K562 (cell line): ENCODE measurements at regions not wholly inside any gene's neighbourhood (a gene's known extent, or its start where the extent isn't known, plus 50 kb on each side); places are given as distances from the start of the nearest gene placed in this dataset.

Experiments used
- ATAC-seq: fragments of 200-7000 bp; cut with Tn5 transposase; 3 replicates; pipeline ENCODE4 v1.9.1; 2020; ENCODE audit warnings: moderate library complexity
- BruUV-seq: library from RNA; stranded (reverse); fragments of 400-500 nt; replicated peaks from 2 replicates; lab custom pipeline; 2021; lab: Mats Ljungman, UMichigan
- CTCF ChIA-PET: fragments of 300-600 bp; formaldehyde crosslinking; extraction: SDS; loops from one replicate; lab custom pipeline; 2021; ENCODE audit warnings: low intra/inter-chr PET ratio; lab: Yijun Ruan, JAX
- POLR2A ChIA-PET: fragments of 300-600, 350-650 bp; sonication (Branson Sonifier 250); formaldehyde crosslinking; extraction: SDS; loops from one replicate; lab custom pipeline; 2021; ENCODE audit warnings: antibody characterized with exemption, inconsistent platforms; lab: Yijun Ruan, JAX
- DNase-seq, 4 experiments: peaks; one replicate each; pipeline versions ENCODE4 v3.0.0 to v3.0.0-alpha.2; 2011 to 2018; ENCODE audit warnings: low spot score in 3 of 4, mixed read lengths in 3 of 4; ENCODE audit errors: extremely low read depth in 1 of 4
- FAIRE-seq: peaks from 2 replicates; lab custom pipeline; 2011; peaks lifted over from hg19 to GRCh38; lab: Jason Lieb, UNC
- H2AFZ ChIP-seq: 2 replicates; pipeline ENCODE4 v1.6.0; 2011; ENCODE audit warnings: low read depth, low read length, control low read depth, inconsistent platforms
- H3K27ac ChIP-seq: fragments of 200-600 bp; 3 replicates; pipeline ENCODE4 v1.8.0; 2011; ENCODE audit warnings: low read depth, mild to moderate bottlenecking, control low read depth, inconsistent platforms, low read length, moderate library complexity, mixed read lengths; ENCODE audit errors: extremely low read depth
- H3K27me3 ChIP-seq, 2 experiments: fragments of 300-600 bp in 1 of 2; 2 replicates in 1 of 2; 3 replicates in 1 of 2; pipeline versions ENCODE4 v1.6.0 to v1.8.0; 2011; ENCODE audit warnings: inconsistent platforms in 2 of 2, low read length in 2 of 2, mild to moderate bottlenecking in 1 of 2, mixed read lengths in 1 of 2, moderate library complexity in 1 of 2; ENCODE audit not compliant: control insufficient read depth in 2 of 2, insufficient read depth in 2 of 2
- H3K36me3 ChIP-seq: fragments of 300-600 bp; 3 replicates; pipeline ENCODE4 v1.8.0; 2011; ENCODE audit warnings: mild to moderate bottlenecking, low read length, inconsistent platforms; ENCODE audit not compliant: control insufficient read depth, insufficient read depth
- H3K4me1 ChIP-seq, 2 experiments: fragments of 200-600 bp in 1 of 2; replicated peaks in 1 of 2; 2 replicates in 1 of 2; 3 replicates in 1 of 2; pipeline versions ENCODE4 v1.5.1 to v1.8.0; 2011; ENCODE audit warnings: inconsistent platforms in 2 of 2, low read length in 2 of 2, mild to moderate bottlenecking in 1 of 2, mixed read lengths in 1 of 2, moderate library complexity in 1 of 2; ENCODE audit not compliant: control insufficient read depth in 2 of 2, insufficient read depth in 2 of 2
- H3K4me2 ChIP-seq: 2 replicates; pipeline ENCODE4 v1.6.1; 2011; ENCODE audit warnings: low read length, control low read depth, inconsistent platforms, mixed read lengths; ENCODE audit not compliant: insufficient read depth
- H3K4me3 ChIP-seq: fragments of 200-600 bp; sonication (generic), shearing (Covaris generic); 2 replicates; pipeline ENCODE4 v1.5.1; 2016; ENCODE audit warnings: control low read depth, inconsistent platforms
- H3K79me2 ChIP-seq: fragments of 200-600 bp; 3 replicates; pipeline ENCODE4 v1.8.0; 2011; ENCODE audit warnings: low read length, inconsistent platforms; ENCODE audit not compliant: control insufficient read depth, insufficient read depth
- H3K9ac ChIP-seq, 2 experiments: 2 replicates each; pipeline versions ENCODE4 v1.6.0 to v1.6.1; 2011; ENCODE audit warnings: low read depth in 2 of 2, low read length in 2 of 2, control low read depth in 1 of 2, inconsistent platforms in 1 of 2, mild to moderate bottlenecking in 1 of 2, mixed read lengths in 1 of 2; ENCODE audit not compliant: insufficient read depth in 1 of 2
- H3K9me1 ChIP-seq: one replicate; pipeline ENCODE4 v1.6.0; 2011; ENCODE audit warnings: inconsistent platforms, mild to moderate bottlenecking, low read length, moderate library complexity; ENCODE audit not compliant: control insufficient read depth, insufficient read depth
- H3K9me3 ChIP-seq: replicated peaks from 2 replicates; pipeline ENCODE4 v1.5.1; 2011; ENCODE audit warnings: low read depth, low read length, inconsistent platforms; ENCODE audit not compliant: control insufficient read depth, insufficient read depth
- H4K20me1 ChIP-seq: replicated peaks from 2 replicates; pipeline ENCODE4 v1.6.1; 2011; ENCODE audit warnings: low read length, inconsistent platforms, mixed read lengths; ENCODE audit not compliant: control insufficient read depth, insufficient read depth
- ARHGAP35 ChIP-seq: fragments of 450-650 bp; IDR thresholded peaks from 2 replicates; pipeline ENCODE4 v1.6.1; 2018; ENCODE audit not compliant: partially characterized antibody
- BRCA1 ChIP-seq, 2 experiments: fragments of 450-650 bp in 1 of 2; sonication (generic) in 1 of 2; formaldehyde crosslinking in 1 of 2; IDR thresholded peaks; 2 replicates each; pipeline versions ENCODE4 v1.5.0 to v1.6.1; 2017 to 2020; ENCODE audit warnings: mild to moderate bottlenecking in 1 of 2, missing genetic modification reagents in 1 of 2
- FOSL1 ChIP-seq: fragments of 200-800 bp; sonication (Bioruptor generic); conservative IDR thresholded peaks from 2 replicates; pipeline ENCODE4 v1.6.1; 2016; ENCODE audit warnings: missing genetic modification characterization, missing compliant biosample characterization
- HMG20A ChIP-seq: fragments of 450-650 bp; formaldehyde crosslinking; conservative IDR thresholded peaks from 2 replicates; pipeline ENCODE4 v1.4.0; 2020; ENCODE audit warnings: mild to moderate bottlenecking, mixed read lengths
- HNRNPUL1 ChIP-seq: fragments of 200-400 bp; formaldehyde crosslinking; IDR thresholded peaks from 2 replicates; pipeline ENCODE4 v1.6.1; 2017; ENCODE audit warnings: low read length
- RBFOX2 ChIP-seq: fragments of 200-400 bp; formaldehyde crosslinking; IDR thresholded peaks from 2 replicates; pipeline ENCODE4 v1.6.1; 2017; ENCODE audit warnings: low read depth, mild to moderate bottlenecking, low read length, moderate library complexity
- SRSF3 ChIP-seq: fragments of 200-400 bp; formaldehyde crosslinking; IDR thresholded peaks from 2 replicates; pipeline ENCODE4 v1.6.1; 2016; ENCODE audit warnings: mild to moderate bottlenecking, low read length, moderate library complexity; ENCODE audit not compliant: insufficient read depth
- TRIM28 ChIP-seq: fragments of 450-650 bp; IDR thresholded peaks from 2 replicates; pipeline ENCODE4 v1.6.1; 2017
- ZNF280B ChIP-seq: fragments of 250-450 bp; sonication (Bioruptor Pico); IDR thresholded peaks from 2 replicates; pipeline ENCODE4 v1.5.1; 2021; ENCODE audit warnings: mild to moderate bottlenecking
- ZNF57 ChIP-seq: fragments of 450-650 bp; formaldehyde crosslinking; IDR thresholded peaks from 2 replicates; pipeline ENCODE4 v1.4.0; 2020; ENCODE audit warnings: mild to moderate bottlenecking, moderate library complexity
- ZNF766 ChIP-seq: fragments of 200-800 bp; sonication (Bioruptor generic); conservative IDR thresholded peaks from 2 replicates; pipeline ENCODE4 v1.6.1; 2016; ENCODE audit warnings: missing genetic modification characterization, missing compliant biosample characterization
- WGBS: fragments of 100-300 bp; shearing (Covaris generic); methylation state at CpG from one replicate; pipeline ENCODE4 v1.1.6; 2016; ENCODE audit warnings: low coverage, mixed read lengths; ENCODE audit not compliant: insufficient coverage; ENCODE audit errors: missing lambda C conversion rate; 5-methylcytosine and 5-hydroxymethylcytosine counted together
- in situ Hi-C: fragments of 300-500 bp; cut with MboI; formaldehyde crosslinking; loops from 4 replicates; pipeline ENCODE4 v1.15.0; 2018; ENCODE audit warnings: inconsistent platforms, mixed read lengths
- intact Hi-C: fragments of 100-400 bp; cut with micrococcal nuclease; formaldehyde crosslinking; loops from 2 replicates; pipeline ENCODE4 v1.14.2; 2022
- TF ChIP-seq, protein P1 (sequence below): fragments of 200-600 bp; sonication (generic); IDR thresholded peaks from one replicate; pipeline ENCODE4 v1.6.1; 2012; ENCODE audit warnings: mild to moderate bottlenecking, low read depth, low read length, inconsistent platforms

GRCh38 chr15:31172606-31173005 lies 71.1 kb upstream of the TRPM1 start:
- H3K27me3 ChIP-seq: peaks cover 7 to 14% of the 10 kb centered on the region in 2 experiments; a peak in 3 of 5 replicates
- ATAC-seq (no peak), FAIRE-seq (no peak), DNase-seq (no peak)
- no peaks in the 10 kb centered on the region for H3K36me3 ChIP-seq
- H3K4me2 ChIP-seq: no peak overlapping the region
- intact Hi-C loops (no loop called here), in situ Hi-C loops (no loop called here)
- no peak overlapping the region for H2AFZ ChIP-seq
- no TSS peak for BruUV-seq
- H3K4me3 ChIP-seq: no peak overlapping the region
- H3K9ac ChIP-seq: no peak overlapping the region
- no peak overlapping the region for H3K27ac ChIP-seq
- no peaks in the 10 kb centered on the region for H3K9me1 ChIP-seq
- WGBS: 0% methylated on average over 6 of the region's 6 CpGs
- no peaks in the 10 kb centered on the region for H4K20me1 ChIP-seq
- H3K9me3 ChIP-seq: no peaks in the 10 kb centered on the region
- POLR2A ChIA-PET: no interaction called here
- H3K79me2 ChIP-seq: no peaks in the 10 kb centered on the region
- H3K4me1 ChIP-seq: no peaks in the 10 kb centered on the region
- CTCF ChIA-PET: no interaction called here
- TF ChIP-seq, protein P1, sequence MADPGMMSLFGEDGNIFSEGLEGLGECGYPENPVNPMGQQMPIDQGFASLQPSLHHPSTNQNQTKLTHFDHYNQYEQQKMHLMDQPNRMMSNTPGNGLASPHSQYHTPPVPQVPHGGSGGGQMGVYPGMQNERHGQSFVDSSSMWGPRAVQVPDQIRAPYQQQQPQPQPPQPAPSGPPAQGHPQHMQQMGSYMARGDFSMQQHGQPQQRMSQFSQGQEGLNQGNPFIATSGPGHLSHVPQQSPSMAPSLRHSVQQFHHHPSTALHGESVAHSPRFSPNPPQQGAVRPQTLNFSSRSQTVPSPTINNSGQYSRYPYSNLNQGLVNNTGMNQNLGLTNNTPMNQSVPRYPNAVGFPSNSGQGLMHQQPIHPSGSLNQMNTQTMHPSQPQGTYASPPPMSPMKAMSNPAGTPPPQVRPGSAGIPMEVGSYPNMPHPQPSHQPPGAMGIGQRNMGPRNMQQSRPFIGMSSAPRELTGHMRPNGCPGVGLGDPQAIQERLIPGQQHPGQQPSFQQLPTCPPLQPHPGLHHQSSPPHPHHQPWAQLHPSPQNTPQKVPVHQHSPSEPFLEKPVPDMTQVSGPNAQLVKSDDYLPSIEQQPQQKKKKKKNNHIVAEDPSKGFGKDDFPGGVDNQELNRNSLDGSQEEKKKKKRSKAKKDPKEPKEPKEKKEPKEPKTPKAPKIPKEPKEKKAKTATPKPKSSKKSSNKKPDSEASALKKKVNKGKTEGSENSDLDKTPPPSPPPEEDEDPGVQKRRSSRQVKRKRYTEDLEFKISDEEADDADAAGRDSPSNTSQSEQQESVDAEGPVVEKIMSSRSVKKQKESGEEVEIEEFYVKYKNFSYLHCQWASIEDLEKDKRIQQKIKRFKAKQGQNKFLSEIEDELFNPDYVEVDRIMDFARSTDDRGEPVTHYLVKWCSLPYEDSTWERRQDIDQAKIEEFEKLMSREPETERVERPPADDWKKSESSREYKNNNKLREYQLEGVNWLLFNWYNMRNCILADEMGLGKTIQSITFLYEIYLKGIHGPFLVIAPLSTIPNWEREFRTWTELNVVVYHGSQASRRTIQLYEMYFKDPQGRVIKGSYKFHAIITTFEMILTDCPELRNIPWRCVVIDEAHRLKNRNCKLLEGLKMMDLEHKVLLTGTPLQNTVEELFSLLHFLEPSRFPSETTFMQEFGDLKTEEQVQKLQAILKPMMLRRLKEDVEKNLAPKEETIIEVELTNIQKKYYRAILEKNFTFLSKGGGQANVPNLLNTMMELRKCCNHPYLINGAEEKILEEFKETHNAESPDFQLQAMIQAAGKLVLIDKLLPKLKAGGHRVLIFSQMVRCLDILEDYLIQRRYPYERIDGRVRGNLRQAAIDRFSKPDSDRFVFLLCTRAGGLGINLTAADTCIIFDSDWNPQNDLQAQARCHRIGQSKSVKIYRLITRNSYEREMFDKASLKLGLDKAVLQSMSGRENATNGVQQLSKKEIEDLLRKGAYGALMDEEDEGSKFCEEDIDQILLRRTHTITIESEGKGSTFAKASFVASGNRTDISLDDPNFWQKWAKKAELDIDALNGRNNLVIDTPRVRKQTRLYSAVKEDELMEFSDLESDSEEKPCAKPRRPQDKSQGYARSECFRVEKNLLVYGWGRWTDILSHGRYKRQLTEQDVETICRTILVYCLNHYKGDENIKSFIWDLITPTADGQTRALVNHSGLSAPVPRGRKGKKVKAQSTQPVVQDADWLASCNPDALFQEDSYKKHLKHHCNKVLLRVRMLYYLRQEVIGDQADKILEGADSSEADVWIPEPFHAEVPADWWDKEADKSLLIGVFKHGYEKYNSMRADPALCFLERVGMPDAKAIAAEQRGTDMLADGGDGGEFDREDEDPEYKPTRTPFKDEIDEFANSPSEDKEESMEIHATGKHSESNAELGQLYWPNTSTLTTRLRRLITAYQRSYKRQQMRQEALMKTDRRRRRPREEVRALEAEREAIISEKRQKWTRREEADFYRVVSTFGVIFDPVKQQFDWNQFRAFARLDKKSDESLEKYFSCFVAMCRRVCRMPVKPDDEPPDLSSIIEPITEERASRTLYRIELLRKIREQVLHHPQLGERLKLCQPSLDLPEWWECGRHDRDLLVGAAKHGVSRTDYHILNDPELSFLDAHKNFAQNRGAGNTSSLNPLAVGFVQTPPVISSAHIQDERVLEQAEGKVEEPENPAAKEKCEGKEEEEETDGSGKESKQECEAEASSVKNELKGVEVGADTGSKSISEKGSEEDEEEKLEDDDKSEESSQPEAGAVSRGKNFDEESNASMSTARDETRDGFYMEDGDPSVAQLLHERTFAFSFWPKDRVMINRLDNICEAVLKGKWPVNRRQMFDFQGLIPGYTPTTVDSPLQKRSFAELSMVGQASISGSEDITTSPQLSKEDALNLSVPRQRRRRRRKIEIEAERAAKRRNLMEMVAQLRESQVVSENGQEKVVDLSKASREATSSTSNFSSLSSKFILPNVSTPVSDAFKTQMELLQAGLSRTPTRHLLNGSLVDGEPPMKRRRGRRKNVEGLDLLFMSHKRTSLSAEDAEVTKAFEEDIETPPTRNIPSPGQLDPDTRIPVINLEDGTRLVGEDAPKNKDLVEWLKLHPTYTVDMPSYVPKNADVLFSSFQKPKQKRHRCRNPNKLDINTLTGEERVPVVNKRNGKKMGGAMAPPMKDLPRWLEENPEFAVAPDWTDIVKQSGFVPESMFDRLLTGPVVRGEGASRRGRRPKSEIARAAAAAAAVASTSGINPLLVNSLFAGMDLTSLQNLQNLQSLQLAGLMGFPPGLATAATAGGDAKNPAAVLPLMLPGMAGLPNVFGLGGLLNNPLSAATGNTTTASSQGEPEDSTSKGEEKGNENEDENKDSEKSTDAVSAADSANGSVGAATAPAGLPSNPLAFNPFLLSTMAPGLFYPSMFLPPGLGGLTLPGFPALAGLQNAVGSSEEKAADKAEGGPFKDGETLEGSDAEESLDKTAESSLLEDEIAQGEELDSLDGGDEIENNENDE: no peak
- no peak for TF ChIP-seq TRIM28
- no peak for TF ChIP-seq BRCA1 (IDR thresholded peaks at IDR 0.05)
- TF ChIP-seq BRCA1 (CRISPR knock-in tag; IDR thresholded peaks at IDR 0.05): no peak
- no peak for TF ChIP-seq HNRNPUL1
- no peak for TF ChIP-seq SRSF3
- no peak for TF ChIP-seq ZNF57 (CRISPR knock-in tag)
- TF ChIP-seq FOSL1: no peak
- no peak for TF ChIP-seq ZNF280B (CRISPR knock-in tag)
- no peak for TF ChIP-seq ZNF766 (CRISPR knock-in tag)
- no peak for TF ChIP-seq ARHGAP35
- no peak for TF ChIP-seq HMG20A (CRISPR knock-in tag)
- no peak for TF ChIP-seq RBFOX2
